SW480 (cell line): ENCODE measurements at regions not wholly inside any gene's neighbourhood (a gene's known extent, or its start where the extent isn't known, plus 50 kb on each side); places are given as distances from the start of the nearest gene placed in this dataset.
"Not testable (repeated sequence)": the region's sequence is repeated elsewhere in the genome, so short reads cannot be mapped to it uniquely, and the experiment has no call there.

Source experiments
- DNase-seq: peaks from one replicate; pipeline ENCODE4 v3.0.0-alpha.2; 2016; ENCODE audit warnings: low spot score

DNA sequence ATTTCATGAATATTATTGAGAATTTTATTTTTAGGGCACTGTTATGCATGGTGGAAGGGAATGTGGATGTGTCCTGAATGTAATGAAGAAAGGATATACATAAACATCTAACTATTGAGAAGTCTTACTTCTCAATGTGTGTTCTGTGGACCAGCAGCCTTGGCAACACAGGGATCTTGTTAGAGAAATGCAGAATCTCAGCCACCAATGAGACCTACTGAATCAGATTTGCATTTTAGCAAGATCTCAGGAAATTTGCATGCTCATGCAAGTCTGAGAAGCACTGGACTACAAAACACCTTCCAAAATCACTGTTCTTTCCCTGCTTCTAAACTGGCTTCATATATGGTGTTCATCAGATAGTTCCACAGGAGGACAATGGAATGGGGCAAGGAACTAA, 139.7 kb upstream of the WDFY3 start:
- no peak for DNase-seq

DNA sequence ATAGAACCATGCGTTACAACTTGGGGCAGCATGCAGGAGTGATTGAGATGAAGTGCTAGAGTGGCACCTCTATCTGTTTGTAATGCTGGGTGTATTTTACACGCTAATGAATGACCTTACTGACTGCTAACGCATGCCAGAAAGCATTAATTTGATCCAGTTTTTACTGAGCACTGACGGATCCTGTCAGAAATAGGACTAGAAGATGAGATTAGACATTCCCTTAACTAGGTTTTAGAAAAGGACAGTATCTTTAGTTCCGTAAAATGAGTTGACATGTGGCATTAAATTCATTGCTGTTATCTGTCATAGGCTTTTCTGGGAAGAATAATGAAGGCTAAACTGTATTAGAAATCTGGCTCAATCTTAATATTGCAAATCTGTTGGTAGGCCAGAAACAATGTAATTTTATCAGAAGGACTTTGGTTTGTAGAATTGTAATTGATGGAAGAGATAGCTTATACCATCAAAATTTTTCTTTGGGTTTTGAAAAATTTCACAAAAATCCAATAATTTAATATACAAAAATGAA, 140.4 kb upstream of the WDFY3 start:
- no peak for DNase-seq

DNA sequence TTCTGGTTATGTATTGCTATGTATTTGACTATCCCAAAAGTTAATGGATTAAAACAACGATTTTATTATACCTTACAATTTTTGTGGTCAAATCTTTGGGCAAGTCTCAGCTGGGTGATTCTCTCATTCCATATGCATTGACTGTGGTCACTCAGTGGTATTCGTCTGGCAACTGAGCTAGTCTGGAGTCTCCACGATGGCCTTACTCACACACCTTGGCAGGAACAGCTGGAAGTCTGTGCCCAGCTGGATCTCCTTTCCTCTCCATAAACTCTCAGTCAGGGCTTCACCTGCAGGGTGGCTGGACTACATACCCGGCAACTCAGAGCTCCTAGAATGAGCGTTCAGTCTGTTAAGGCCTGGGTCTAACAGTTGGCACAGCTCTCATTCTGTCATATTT, 141.1 kb upstream of the WDFY3 start:
- no peak for DNase-seq

DNA sequence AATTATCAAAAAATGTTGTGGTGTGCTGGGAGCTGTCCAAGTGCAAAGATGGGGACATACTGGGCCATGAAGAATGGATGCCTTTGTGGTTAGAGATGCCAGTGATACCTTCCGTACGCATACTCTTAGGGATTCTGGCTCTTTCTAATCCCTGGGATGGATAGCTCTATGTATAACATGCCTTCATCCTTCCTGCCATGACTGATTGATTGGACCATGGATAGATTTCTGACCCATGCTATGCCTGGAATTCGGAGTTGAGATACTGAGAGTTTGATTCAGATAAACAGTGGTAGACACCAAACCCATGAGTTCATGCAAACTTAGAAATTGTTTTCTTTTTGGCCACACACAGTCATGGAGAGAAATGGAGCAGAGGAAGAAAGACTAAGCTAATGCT, 147.2 kb upstream of the WDFY3 start:
- no peak for DNase-seq

DNA sequence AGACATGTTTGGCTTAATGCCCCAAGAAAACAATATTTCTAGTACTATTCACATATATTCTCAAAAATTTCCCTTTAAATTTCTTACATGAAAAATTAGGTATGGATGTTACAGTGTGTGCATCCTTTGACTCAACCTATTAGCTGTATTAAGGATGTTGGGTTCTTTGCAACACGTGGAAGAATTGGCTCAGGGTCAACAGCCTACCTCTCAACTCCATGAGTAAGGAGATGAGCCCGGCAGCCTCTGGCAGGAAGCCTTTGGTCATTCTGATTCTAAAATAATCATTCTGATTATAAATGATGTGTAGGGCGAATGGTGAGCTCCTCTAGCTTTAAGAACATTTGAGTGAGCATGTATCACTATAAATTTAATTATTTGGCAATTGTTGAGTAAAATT, 148.0 kb upstream of the WDFY3 start:
- DNase-seq: no peak

DNA sequence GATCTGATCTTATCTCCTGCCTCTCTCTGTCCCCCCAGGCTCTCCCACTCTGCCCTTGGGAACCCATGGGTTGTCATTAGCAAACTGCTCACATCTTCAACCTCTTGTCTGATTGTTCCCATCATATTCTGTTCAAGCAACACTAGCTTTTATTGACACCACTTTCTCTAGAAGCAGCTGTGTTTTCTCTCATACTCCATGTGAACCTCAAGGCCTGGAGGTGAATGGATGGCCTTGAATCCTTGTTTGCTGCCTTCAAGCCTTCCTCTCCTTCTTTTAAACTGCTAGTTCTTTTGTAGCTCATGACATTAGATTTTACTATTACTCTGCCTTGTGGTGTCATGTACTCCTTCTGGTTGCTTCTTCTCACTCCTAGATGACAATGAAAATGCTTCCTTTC, 149.5 kb upstream of the WDFY3 start:
- no peak for DNase-seq

DNA sequence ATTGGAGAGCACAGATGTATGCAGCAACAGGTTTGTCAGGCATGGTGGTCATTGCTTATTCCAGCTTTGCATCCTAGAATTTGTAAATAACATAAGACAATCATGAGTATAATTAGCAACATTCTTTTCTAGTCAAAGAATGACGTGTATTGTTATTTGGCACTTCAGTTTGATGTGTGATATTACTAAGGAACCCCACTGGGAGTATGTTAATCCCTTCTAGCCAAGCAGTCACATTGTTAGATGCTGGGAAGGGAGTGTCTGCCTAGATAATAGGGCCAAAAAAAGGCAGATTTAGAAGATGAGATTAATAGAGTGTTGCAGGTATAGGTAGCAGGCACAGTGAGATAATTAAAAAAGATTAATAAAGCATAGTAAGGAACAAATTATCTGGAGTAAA, 159.2 kb upstream of the WDFY3 start:
- no peak for DNase-seq

DNA sequence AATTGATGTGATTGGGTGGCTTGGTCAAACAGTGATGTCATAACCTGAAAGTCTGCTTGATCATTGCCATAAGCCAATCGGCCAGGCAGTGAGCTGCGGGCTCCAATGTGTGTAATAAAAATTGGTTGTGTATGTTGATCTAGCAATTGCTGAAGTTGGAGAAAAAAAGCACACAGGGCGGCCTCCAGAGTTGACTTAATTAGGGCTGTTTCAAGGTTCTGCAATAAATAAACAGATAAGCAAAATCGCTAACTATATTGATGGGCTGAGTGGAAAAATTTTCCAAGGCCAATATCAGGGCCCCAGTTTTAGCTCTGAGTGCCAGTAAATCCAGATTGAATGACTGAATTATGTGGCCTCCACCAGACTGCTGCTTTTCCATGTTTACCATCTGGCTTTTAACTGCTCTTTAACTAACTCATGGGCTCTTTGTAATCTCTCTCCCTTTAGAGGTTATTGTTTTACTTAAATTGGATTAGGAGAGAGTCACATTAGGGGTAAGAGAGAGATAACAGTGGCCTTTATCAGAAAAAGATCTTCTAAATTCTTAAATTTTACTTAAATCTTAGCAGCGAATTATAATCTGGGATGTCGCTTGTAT, 160.6 kb upstream of the WDFY3 start:
- no peak for DNase-seq

DNA sequence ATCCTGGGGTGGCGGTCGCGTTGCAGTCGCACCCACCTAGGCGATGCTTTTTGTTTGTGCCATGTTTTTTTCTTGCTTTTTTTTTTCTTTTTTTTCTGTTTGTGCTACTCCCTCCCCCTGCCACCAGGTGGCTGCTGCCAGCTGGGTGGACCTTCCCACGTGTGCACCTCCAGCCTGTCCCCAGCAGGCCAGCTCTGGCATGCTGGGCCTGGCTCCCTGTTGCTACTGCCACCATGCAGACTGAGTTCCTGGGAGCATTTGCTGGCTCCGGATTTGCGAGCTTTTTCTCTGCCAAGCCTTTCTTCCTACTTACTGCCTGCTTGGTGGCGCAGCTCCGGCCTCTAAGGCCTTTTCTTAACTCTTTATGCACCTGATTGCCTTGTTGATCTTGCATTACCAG, 161.2 kb upstream of the WDFY3 start:
- peak; percentile 37 for DNase-seq

DNA sequence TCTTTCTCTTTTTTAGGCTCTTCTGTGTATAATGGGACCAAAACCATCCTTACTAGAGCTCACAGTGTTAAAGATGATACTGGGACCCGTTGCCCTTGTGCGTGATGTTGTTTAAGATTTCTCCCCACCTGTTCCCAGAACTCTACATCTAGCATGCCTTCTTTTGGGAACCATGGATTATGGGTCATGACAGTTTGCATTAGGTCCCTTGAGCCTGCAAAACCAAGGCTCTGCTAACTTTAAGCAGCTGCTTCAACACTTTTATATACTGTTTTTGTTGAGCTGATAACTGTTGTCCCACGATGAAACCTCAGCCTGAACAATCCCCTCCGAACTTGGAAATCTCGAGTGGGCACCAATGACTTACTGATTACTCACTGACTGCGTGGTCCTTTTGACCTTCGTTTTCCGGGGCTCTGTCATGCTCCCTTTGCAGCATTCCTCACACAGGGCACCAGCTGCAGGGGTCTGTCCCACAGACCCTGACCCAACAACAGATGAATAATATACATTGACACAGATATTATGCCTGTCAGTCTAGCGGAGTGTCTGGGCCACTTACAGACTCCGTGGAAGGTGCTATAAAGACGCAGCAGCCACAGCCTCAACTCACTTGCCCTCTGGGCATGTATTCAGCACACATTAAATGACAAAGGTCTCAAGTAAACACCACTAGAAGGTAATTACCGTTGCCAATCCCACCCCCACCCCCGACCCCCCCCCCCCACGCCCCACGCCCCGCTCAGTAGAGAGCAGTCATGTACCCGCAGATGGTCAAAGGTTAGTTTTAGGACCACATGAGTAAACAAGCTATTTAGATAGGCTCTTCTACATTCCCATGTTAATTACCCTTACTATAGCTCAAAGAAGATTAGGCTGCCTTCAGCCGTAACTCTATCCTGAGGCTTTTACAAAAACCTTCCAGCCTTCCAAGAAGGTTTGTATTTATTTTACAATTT, 162.0 kb upstream of the WDFY3 start:
- DNase-seq: peak; percentile 2

DNA sequence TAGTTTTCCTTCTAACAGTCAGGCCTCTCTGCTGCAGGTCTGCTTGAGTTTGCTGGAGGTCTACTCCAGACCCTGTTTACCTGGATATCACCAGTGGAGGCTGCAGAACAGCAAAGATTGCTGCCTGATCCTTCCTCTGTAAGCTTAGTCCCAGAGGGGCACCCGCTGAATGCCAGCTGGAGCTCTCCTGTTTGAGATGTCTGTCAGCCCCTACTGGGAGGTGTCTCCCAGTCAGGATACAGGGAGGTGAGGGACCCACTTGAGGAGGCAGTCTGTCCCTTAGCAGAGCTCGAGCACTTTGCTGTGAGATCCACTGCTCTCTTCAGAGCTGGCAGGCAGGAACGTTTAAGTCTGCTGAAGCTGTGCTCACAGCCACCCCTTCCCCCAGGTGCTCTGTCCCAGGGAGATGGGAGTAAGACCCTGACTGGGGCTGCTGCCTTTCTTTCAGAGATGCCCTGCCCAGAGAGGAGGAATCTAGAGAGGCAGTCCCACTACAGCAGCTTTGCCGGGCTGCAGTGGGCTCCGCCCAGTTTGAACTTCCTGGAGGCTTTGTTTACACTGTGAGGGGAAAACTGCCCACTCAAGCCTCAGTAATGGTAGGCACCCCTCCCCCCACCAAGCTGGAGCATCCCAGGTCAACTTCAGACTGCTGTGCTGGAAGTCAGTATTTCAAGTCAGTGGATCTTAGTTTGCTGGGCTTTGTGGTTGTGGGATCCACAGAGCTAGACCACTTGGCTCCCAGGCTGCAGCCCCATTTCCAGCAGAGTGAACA, 163.1 kb upstream of the WDFY3 start:
- not testable (repeated sequence) for DNase-seq

DNA sequence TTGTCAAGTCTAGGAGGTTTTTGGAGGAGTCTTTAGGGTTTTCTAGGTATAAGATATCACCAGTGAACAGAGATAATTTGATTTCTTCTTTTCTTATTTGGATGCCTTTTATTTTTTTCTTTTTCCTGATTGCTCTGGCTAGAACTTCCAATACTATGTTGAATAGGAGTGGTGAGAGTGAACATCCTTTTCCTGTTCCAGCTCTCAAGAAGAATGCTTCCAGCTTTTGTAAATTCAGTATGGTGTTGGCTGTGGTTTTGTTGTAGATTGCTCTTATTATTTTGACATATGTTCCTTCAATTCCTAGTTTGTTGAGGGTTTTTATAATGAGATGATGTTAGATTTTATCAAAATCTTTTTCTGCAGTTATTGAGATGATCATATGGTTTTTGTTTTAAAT, 165.6 kb upstream of the WDFY3 start:
- no peak for DNase-seq

DNA sequence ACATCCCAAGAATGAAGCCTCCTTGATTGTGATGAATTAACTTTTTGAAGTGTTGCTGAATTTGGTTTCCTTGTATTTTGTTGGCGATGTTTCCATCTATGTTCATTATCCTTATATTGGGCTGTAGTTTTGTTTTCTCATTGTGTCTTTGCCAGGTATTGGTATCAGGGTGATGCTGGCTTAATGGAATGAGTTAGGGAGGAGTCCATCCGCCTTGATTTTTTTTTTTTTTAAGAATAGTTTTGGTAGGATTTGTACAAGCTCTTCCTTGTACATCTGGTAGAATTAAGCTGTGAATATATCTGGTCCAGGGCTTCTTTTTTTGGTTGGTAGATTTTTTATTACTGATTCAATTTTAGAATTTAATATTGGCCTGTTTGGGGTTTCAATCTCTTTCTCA, 166.1 kb upstream of the WDFY3 start:
- DNase-seq: no peak

DNA sequence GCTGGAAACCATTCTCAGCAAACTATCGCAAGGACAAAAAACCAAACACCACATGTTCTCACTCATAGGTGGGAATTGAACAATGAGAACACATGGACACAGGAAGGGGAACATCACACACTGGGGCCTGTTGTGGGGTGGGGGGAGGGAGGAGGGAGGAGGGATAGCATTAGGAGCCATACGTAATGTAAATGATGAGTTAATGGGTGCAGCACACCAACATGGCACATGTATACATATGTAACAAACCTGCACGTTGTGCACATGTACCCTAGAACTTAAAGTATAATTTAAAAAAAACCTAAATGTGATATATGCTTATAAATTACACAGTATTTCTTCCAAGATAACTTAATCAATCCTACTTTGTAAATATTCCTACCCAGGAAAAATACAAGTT, 173.3 kb upstream of the WDFY3 start:
- peak; percentile 52 for DNase-seq

DNA sequence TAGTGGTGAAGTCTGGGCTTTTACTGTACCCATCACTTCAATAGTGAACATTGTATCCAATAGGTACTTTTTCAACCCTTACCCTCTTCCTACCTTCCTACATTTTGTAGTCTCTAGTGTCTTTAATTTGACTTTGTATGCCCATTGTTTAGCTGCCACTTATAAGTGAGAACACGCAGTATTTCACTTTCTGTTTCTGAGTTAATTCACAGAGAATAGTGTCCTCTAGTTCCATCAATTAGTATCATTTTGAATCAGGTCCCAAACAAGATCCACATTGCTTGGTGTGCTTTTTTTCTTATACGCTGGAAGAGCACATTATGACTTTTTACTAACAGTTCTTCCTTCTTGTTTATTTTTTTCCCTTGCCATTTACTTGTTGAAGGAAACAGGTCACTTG, 176.0 kb upstream of the WDFY3 start:
- no peak for DNase-seq

DNA sequence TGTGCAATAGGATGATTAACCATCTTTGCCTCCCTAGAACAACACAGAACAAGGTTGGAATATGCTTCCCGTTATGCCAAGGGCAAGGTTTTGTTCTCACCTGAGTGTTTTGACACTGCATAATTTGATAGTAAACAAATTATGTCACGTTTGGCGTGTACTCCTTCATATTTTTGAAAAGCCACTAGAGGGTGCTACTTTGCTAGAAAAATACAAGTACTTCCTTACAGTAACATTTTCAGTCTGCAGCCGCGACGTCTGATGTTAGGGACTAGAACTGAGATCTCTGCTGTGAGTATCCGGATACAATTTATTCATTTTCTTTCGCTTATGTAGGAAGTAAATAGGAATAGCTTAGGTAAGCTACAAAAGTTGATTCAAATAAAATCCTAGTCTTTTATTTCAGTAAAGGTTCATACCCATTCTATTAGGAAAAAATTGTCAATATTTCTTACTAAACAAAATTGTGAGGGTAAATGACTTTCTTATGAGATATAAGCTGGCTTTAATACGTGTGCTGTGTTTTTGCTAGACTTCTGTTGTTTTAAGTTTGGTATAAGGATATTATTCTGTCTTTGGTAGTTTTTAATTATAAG, 181.1 kb upstream of the WDFY3 start:
- peak; percentile 59 for DNase-seq

DNA sequence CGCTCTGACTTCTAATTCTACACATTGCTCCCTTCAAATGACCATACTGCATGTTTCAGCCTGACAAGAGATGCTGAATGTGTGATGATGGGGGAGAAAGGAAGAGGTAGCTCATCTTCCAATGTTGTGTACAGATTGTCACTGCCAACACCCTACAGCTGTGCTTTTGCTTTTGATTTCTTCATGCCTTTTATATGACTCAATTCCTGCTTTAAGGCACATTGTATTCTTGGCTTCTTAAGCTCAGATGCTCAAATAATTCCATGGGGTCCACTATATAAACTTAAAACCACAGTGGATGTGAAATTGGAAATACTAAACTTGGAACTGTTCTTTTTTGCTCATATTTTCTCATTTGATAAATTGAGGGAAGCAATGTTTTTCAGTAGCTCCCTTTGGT, 183.2 kb upstream of the WDFY3 start:
- DNase-seq: no peak

DNA sequence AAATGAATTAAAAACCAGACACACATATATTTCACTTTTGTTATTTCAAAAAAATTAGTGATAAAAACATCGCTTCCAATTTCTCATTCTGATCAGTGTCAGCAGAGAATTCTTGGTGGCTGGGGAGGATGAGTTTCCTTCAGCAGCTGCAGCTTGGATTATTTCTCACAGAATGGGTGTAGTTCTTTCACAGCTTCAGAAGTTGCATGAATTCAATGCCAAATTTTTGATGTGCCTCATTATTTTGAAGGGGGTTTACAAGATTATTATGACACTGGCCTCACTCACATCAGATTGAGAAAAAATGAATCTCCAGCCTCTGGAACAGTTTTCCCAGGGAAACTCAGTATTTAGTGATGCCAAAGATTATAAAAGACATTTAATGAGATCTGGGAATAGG, 184.9 kb upstream of the WDFY3 start:
- DNase-seq: no peak

DNA sequence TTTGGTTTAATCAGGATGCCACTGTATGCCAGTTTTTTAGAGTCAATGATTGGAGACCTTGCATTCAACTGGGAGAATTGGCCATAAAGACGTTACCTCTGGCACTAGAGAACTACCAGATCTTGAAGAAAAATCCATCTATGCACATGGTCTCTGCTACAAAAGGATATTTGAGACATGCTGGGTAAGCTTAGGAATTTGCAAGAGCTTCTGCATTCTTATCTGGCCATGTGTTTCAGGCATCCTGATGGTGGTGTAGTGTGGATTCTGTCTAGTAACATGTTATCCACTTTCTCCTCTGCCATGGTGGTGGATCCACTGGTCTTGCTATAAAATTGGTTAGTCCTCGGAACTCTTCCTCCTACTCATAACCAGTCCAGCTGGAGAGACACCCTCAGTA, 185.3 kb upstream of the WDFY3 start:
- no peak for DNase-seq

DNA sequence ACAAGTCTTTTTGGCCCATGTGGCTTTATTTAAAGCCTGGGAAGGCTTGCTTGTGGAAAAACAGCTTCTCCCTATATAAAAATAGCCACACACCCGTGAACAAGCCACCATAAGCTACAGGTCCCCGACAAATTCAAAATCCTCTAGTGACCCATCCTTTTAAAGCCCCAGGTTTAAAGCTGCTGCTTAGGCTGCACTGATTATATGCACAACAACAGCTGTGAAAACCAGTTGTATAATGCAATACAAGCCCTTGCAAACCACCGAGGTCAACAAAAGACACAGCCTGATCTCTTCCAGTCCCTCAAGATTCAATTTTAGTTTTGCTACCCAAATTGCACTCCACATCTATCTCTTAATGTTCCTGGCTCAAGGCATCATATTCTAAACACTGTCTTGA, 186.0 kb upstream of the WDFY3 start:
- no peak for DNase-seq

DNA sequence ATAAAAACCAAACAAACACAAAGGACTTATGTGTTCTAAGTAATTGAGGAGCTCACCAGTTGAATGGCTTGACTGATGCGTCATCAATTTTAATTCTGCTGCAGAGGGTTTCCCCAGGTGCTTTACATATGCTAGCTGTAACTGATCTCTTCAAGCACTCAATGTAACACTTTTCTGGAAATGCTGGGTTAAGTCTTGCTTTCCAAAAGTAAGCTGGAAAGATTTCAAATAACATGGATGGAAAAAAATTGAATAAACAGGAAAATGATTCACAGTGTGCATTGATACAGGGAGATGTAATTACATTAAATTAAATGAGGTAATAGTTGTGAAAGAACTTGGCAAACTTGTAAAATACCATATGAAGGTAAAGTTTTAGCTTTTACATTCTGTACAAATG, 186.7 kb upstream of the WDFY3 start:
- DNase-seq: no peak

DNA sequence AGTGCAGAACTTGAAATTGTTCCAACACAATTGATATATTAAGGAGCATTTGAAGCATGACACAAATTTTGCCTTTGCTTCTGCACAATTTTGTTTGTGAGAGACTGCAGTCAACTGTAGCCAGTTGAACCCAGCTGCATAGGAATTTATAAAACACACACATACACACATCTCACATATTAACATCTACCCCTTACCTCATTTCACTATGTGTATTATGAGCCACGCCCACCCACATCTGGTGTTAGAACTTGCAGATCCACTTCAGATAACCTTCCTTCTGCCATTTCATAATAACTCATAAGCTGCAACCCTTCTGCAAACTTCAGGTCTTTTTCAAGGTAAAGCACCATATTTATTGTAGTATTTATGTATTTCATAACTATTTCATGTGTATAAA, 188.1 kb upstream of the WDFY3 start:
- no peak for DNase-seq
